ENCODE measurements at regions not wholly inside any gene's neighbourhood (a gene's known extent, or its start where the extent isn't known, plus 50 kb on each side); places are given as distances from the start of the nearest gene placed in this dataset.
"Not testable (repeated sequence)": the region's sequence is repeated elsewhere in the genome, so short reads cannot be mapped to it uniquely, and the experiment has no call there.

GRCh38 chr15:31647337-31647826 is 320.7 kb downstream of the KLF13 start:
- TF ChIP-seq CTCF (IDR thresholded peaks at IDR 0.05); EZH2 (IDR thresholded peaks at IDR 0.05; ENCODE audit: borderline replicate concordance, insufficient read depth, low read depth, low read length, poor library complexity, severe bottlenecking): not testable (repeated sequence)

All from B cell (primary cell).